ENCODE measurements at regions not wholly inside any gene's neighbourhood (a gene's known extent, or its start where the extent isn't known, plus 50 kb on each side); places are given as distances from the start of the nearest gene placed in this dataset.

DNA sequence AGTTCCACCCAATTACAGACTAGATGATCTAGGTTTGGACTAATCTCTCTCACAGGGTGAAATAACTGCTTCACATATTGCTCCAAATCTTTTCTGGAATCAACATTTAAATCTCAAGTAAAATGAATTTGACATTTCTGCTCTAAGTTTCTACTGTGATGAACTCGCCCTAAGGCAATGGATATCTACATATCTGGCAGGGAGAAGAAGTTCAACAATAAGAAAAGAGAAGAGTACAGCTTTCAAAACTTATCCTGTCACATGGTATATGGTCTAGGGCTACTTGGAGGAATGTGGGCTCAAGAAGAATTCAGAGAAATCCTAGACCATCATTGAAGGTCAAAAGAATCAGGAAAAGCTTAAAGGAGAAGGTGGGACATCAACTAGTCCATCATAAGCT is 440.2 kb downstream of the MBD2 start:
- intact Hi-C loops (cut with DNase I) = no loop called here
- DNase-seq (ENCODE audit: low spot score) = no peak

DNA sequence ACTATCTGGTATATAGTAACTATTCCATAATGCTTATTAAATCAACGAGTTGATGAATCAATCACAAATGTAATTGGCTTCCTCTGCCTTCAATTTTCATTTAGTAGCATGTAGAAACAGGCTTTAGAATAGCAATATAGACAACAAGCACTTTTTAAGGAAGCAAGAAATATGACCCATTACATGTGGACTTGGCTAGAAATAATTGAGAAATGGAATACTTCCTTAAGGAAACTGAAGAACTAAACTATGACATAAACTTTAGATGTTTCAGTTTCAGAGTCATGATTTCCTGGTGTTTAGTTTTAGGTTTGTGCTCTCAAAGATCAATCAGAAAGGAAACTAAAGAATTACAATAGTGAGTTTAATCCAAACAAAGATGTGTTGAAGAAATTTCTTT is 443.8 kb downstream of the MBD2 start:
- no peak for DNase-seq (ENCODE audit: low spot score)
- intact Hi-C loops (cut with DNase I) = no loop called here

- no peak for DNase-seq (ENCODE audit: low spot score)
- intact Hi-C loops (cut with DNase I) = no loop called here
These were observed 452.2 kb downstream of the MBD2 start for GRCh38 chr18:53772293-53772692.

DNA sequence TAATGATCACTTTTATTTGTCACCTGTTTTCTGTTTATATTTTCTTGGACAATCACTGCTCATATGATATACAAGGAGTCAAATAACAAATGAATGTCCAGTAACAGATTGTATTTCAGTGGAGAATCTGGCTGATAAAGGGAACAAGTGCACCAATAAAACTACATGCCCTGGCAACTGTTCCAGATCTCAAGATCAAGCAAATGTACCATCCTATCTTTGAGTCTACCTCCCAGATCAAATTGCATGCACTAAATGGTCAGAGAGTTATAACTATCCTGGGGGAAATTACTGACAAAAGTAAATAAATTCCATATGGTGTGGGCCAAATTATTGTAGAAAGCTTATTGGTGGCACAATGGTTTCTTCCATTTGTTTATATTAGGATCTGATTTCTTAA is 452.8 kb downstream of the MBD2 start:
- intact Hi-C loops (cut with DNase I) = no loop called here
- no peak for DNase-seq (ENCODE audit: low spot score)

GRCh38 chr18:53765211-53765610 is 459.3 kb downstream of the MBD2 start:
- DNase-seq (ENCODE audit: low spot score) = no peak
- intact Hi-C loops (cut with DNase I) = no loop called here

DNA sequence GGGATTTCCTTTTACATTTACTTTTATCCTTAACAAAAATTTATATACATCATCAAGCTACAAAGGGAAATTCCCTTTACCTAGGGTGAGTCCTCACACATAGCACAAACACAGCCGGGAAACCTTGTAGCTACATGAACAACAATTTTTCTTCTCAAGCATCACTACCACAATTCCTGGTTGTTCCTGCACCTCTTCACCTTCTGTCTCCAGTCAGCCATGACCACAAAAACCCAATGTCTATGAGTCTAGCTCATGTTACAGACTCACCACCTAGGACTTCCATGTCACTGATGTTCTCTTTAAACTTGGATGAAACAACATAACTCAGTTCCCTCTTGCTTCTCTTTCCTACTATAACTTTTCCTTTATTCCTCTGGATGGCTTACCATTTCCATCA is 460.4 kb downstream of the MBD2 start:
- no peak for DNase-seq (ENCODE audit: low spot score)
- intact Hi-C loops (cut with DNase I) = no loop called here

DNA sequence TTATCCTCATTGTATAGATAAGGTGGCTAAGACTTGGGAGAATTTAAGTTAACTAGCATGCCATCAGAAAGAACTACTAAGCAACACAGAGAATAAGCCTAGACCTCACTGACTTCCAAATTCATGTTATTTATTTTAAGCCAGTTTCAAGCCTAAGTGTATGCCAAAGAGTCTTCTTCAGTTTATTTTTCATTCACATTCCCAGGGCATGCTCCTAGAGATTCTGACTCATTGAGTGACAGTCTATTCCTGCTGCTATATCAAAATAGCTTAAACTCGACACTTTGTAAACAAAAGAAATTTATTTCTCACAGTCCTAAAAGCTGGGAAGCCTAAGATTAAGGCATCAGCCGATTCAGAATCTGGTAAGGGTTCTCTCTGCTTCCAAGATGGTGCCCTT is 467.1 kb downstream of the MBD2 start:
- DNase-seq (ENCODE audit: low spot score) = no peak
- intact Hi-C loops (cut with DNase I) = no loop called here

DNA sequence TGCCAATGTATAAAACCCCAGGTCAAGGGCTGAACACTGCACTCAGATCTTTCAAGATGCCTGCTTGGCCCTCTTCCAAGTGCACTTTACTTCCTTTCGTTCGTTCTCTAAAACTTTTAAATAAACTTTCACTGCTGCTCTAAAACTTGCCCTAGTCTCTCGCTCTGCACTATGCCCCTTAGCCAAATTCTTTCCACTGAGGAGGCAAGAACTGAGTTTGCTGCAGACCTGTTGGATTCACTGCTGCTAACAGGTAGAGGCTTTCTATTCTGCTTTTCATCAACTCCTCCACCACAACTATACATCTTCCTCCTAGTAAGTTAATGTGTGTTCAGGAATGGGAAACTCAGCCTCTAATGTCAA is 467.9 kb downstream of the MBD2 start:
- intact Hi-C loops (cut with DNase I) = no loop called here
- DNase-seq (ENCODE audit: low spot score) = no peak

DNA sequence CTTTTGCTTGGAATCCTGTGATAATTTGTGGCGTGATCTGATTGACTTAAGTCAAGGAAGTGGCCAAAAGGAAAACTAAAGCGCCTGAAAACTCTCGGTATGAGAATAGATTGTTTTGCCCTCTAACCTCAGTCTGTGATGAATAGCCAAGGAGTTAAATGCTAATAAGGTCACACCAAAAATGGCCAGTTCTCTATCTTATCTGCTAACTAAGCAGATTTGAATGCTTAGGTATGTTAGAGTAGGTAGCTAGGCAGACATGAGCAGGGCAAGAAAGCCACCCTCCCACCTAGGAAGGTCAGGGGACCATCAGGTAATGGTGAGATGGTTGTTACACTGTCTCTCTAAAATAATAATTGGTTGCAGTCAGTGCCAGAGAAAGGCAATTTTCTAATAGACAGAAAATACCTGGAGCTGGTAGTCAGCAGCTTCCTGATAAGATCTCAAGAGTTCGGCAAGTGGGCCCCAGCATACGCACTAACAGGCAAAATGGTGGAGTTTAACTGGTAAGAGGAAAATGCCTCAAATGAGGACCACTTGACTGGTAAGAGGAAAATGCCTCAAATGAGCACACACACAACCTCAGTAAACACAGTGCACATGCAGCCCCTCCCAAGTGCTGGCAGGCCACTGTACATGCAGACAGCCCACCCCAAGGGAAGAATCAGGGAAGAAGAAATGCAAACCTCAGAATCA is 468.4 kb downstream of the MBD2 start:
- DNase-seq (ENCODE audit: low spot score) = no peak
- intact Hi-C loops (cut with DNase I) = no loop called here

- intact Hi-C loops (cut with DNase I) = no loop called here
- DNase-seq (ENCODE audit: low spot score) = no peak
These were observed 470.3 kb downstream of the MBD2 start for GRCh38 chr18:53754154-53754553.

DNA sequence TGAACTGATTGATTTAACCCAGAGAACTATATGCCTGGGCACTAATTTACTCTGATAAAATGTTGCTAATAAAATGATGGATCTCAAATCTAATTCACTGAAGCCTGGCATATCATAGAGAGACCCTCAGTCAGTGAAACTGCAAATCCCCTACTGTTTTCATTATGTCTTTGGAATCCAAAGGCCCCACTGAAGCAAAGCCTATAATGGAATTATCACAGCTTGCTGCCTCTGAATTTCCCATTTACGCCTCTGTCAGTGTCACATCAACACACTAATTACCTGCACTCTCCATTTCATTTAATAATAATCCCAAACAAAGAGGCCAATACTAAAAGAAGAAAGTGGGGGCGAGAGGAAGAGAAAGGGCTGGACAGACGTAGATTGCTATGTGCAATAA is 470.9 kb downstream of the MBD2 start:
- no peak for DNase-seq (ENCODE audit: low spot score)

GRCh38 chr18:53752781-53753367 is 471.6 kb downstream of the MBD2 start:
- DNase-seq (ENCODE audit: low spot score) = no peak
- intact Hi-C loops (cut with DNase I) = no loop called here

More for the DNA sequence above, 470.9 kb downstream of the MBD2 start:
- intact Hi-C loops (cut with DNase I) = no loop called here

GRCh38 chr18:53749766-53750165 is 474.7 kb downstream of the MBD2 start:
- intact Hi-C loops (cut with DNase I) = no loop called here
- no peak for DNase-seq (ENCODE audit: low spot score)

GRCh38 chr18:53747663-53748160 is 476.8 kb downstream of the MBD2 start:
- no peak for DNase-seq (ENCODE audit: low spot score)
- intact Hi-C loops (cut with DNase I) = no loop called here

DNA sequence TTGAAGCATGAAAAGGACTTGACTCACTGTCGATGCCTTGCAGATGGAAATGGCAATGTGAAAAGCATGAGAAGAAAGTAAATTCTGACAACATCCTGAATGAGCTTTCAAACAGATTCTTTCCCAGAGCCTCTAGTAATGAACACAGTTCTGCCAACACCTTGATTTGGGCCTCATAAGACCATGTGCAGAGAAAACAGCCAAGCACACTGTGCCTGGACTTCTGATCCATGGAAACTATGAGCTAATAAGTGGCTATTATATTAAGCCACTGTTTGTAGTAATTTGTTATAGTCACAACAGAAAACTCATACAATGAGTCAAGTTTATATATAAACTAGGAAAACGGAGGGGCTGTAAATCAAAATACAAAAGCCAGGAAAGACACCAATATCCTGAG is 477.3 kb downstream of the MBD2 start:
- intact Hi-C loops (cut with DNase I) = no loop called here

DNA sequence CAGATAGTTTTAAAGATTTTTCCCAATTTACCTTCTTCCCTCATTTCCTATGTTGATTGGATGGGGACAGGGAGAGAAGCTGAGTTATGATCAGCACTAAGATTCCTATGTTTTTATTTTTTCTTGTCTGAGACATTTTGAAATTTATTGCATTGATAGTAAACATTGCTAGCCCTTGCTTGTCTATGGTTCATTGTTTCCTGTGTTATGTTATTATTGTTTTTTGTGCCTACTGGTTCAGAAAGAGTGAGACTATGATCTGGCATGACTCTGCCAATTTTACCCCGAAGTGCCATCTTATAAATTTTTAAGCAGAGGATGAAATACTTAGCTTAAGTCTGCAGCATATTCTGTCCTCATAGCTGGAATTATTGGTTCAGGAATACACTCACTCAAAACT is 478.5 kb downstream of the MBD2 start:
- intact Hi-C loops (cut with DNase I) = no loop called here
- no peak for DNase-seq (ENCODE audit: low spot score)

More for the DNA sequence above, 477.3 kb downstream of the MBD2 start:
- no peak for DNase-seq (ENCODE audit: low spot score)

- intact Hi-C loops (cut with DNase I) = no loop called here
- no peak for DNase-seq (ENCODE audit: low spot score)
These were observed 479.1 kb downstream of the MBD2 start for GRCh38 chr18:53745224-53745967.

DNA sequence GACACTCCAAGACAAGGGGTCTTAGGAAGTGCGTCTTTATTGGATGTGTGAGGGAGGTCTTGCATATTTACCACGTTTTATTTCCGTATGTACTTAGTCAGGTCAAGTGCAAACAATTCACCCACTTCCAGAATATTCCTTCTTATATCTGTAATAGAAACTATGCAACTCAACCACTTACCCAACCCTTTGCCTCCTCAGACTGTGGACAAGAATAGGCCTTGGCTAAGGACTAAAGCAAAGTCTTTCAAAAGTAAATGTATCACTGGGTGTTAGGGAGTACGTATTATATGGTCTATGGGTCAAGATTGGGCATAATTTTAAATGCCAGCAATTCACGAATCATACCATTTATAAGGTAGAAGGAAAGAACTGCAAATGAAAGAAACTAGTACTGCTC is 484.8 kb downstream of the MBD2 start:
- DNase-seq (ENCODE audit: low spot score) = no peak

GRCh38 chr18:53735526-53735925 is 488.9 kb downstream of the MBD2 start:
- no peak for DNase-seq (ENCODE audit: low spot score)
- intact Hi-C loops (cut with DNase I) = no loop called here

More for the DNA sequence above, 484.8 kb downstream of the MBD2 start:
- intact Hi-C loops (cut with DNase I) = no loop called here

GRCh38 chr18:53715243-53715853 is 509.1 kb downstream of the MBD2 start:
- no peak for DNase-seq (ENCODE audit: low spot score)
- intact Hi-C loops (cut with DNase I) = no loop called here

All from posterior vena cava (tissue), 2 donors.